ENCODE measurements at regions not wholly inside any gene's neighbourhood (a gene's known extent, or its start where the extent isn't known, plus 50 kb on each side); places are given as distances from the start of the nearest gene placed in this dataset.
A peak's percentile ranks its signal among the peaks of the same experiment; 100 is the strongest.

- peaks cover 2% of the 10 kb centered on the region for H3K9me3 Mint-ChIP-seq
- H3K4me1 Mint-ChIP-seq, result no peaks in the 10 kb centered on the region
- peak overlapping the region; percentile 81 for H3K27ac Mint-ChIP-seq (ENCODE audit: unreplicated experiment)
- TF ChIP-seq CTCF (conservative IDR thresholded peaks at IDR 0.05), result no peak
- no peak overlapping the region for H3K4me3 Mint-ChIP-seq
- no peak for DNase-seq (ENCODE audit: low read depth, low spot score)
- no peaks in the 10 kb centered on the region for H3K36me3 Mint-ChIP-seq (ENCODE audit: low read depth)
- no peaks in the 10 kb centered on the region for H3K27me3 Mint-ChIP-seq (ENCODE audit: low read depth)
These were observed 364.9 kb downstream of the PRDM2 start for GRCh38 chr1:14064649-14065442.

GRCh38 chr1:14065486-14065885 lies 365.5 kb downstream of the PRDM2 start:
- no peak for DNase-seq (ENCODE audit: low read depth, low spot score)
- Mint-ChIP-seq H3K27me3 (ENCODE audit: low read depth) (no peaks in the 10 kb centered on the region), H3K4me1 (no peaks in the 10 kb centered on the region), H3K27ac (ENCODE audit: unreplicated experiment) (no peak overlapping the region), H3K9me3 (peaks cover 2% of the 10 kb centered on the region), H3K4me3 (no peak overlapping the region), H3K36me3 (ENCODE audit: low read depth) (no peaks in the 10 kb centered on the region)
- TF ChIP-seq CTCF (conservative IDR thresholded peaks at IDR 0.05), result no peak

GRCh38 chr1:14067036-14067435 lies 367.0 kb downstream of the PRDM2 start:
- DNase-seq (ENCODE audit: low read depth, low spot score), result no peak
- Mint-ChIP-seq H3K36me3 (ENCODE audit: low read depth) (no peaks in the 10 kb centered on the region), H3K27ac (ENCODE audit: unreplicated experiment) (no peak overlapping the region), H3K4me3 (no peak overlapping the region), H3K9me3 (peaks cover 2% of the 10 kb centered on the region), H3K4me1 (no peaks in the 10 kb centered on the region), H3K27me3 (ENCODE audit: low read depth) (peaks cover 3% of the 10 kb centered on the region)
- TF ChIP-seq CTCF (conservative IDR thresholded peaks at IDR 0.05), result no peak

GRCh38 chr1:14067711-14068110 lies 367.7 kb downstream of the PRDM2 start:
- TF ChIP-seq CTCF (conservative IDR thresholded peaks at IDR 0.05), result no peak
- no peak overlapping the region for H3K4me3 Mint-ChIP-seq
- H3K27ac Mint-ChIP-seq (ENCODE audit: unreplicated experiment), result no peak overlapping the region
- no peak for DNase-seq (ENCODE audit: low read depth, low spot score)
- H3K4me1 Mint-ChIP-seq, result no peaks in the 10 kb centered on the region
- H3K27me3 Mint-ChIP-seq (ENCODE audit: low read depth), result peaks cover 5% of the 10 kb centered on the region
- H3K36me3 Mint-ChIP-seq (ENCODE audit: low read depth), result no peaks in the 10 kb centered on the region
- H3K9me3 Mint-ChIP-seq, result peaks cover 2% of the 10 kb centered on the region

- no peak for DNase-seq (ENCODE audit: low read depth, low spot score)
- H3K4me1 Mint-ChIP-seq, result no peaks in the 10 kb centered on the region
- no peaks in the 10 kb centered on the region for H3K36me3 Mint-ChIP-seq (ENCODE audit: low read depth)
- peaks cover 5% of the 10 kb centered on the region for H3K27me3 Mint-ChIP-seq (ENCODE audit: low read depth)
- no peak overlapping the region for H3K27ac Mint-ChIP-seq (ENCODE audit: unreplicated experiment)
- TF ChIP-seq CTCF (conservative IDR thresholded peaks at IDR 0.05), result no peak
- H3K9me3 Mint-ChIP-seq, result peaks cover 2% of the 10 kb centered on the region
- no peak overlapping the region for H3K4me3 Mint-ChIP-seq
These were observed 371.6 kb downstream of the PRDM2 start for GRCh38 chr1:14071581-14071980.
